LNCaP clone FGC (cell line): ENCODE measurements at regions not wholly inside any gene's neighbourhood (a gene's known extent, or its start where the extent isn't known, plus 50 kb on each side); places are given as distances from the start of the nearest gene placed in this dataset.

Source experiments
- DNase-seq: peaks from one replicate; pipeline ENCODE4 v3.0.0-alpha.2; 2011; ENCODE audit warnings: low read depth
- H3K4me3 ChIP-seq: 2 replicates; pipeline ENCODE4 v1.5.1; 2011; ENCODE audit warnings: mild to moderate bottlenecking, low read depth, low read length, control low read depth
- TF ChIP-seq, protein P1 (sequence below): IDR thresholded peaks from 2 replicates; pipeline ENCODE4 v1.5.1; 2012; ENCODE audit warnings: mild to moderate bottlenecking; ENCODE audit not compliant: control insufficient read depth, insufficient read depth; ENCODE audit errors: extremely low read depth

DNA sequence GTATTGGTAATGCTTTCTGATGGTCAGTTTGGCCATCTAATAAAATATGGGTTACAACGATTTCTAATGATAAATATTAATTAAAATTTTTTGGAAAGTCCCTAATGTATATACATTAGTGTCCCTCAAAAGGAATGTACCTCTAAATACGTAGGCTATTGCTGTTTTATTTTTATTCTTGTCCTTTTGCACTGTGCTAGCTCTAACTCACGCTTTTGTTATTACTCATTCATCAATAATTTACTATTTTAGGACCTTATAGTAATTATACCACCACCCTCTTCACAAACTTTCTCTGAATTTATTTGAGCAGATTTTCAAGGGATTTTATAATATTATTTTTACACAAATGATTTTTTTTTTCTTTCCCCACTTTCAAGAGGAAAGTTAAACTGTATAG is 795.9 kb upstream of the PCDH9 start:
- no peak for DNase-seq
- TF ChIP-seq, protein P1, sequence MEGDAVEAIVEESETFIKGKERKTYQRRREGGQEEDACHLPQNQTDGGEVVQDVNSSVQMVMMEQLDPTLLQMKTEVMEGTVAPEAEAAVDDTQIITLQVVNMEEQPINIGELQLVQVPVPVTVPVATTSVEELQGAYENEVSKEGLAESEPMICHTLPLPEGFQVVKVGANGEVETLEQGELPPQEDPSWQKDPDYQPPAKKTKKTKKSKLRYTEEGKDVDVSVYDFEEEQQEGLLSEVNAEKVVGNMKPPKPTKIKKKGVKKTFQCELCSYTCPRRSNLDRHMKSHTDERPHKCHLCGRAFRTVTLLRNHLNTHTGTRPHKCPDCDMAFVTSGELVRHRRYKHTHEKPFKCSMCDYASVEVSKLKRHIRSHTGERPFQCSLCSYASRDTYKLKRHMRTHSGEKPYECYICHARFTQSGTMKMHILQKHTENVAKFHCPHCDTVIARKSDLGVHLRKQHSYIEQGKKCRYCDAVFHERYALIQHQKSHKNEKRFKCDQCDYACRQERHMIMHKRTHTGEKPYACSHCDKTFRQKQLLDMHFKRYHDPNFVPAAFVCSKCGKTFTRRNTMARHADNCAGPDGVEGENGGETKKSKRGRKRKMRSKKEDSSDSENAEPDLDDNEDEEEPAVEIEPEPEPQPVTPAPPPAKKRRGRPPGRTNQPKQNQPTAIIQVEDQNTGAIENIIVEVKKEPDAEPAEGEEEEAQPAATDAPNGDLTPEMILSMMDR, result no peak
- no peak overlapping the region for H3K4me3 ChIP-seq

GRCh38 chr13:68025604-68026003 is 795.5 kb upstream of the PCDH9 start:
- TF ChIP-seq, protein P1, result no peak
- no peak overlapping the region for H3K4me3 ChIP-seq
- DNase-seq, result no peak

DNA sequence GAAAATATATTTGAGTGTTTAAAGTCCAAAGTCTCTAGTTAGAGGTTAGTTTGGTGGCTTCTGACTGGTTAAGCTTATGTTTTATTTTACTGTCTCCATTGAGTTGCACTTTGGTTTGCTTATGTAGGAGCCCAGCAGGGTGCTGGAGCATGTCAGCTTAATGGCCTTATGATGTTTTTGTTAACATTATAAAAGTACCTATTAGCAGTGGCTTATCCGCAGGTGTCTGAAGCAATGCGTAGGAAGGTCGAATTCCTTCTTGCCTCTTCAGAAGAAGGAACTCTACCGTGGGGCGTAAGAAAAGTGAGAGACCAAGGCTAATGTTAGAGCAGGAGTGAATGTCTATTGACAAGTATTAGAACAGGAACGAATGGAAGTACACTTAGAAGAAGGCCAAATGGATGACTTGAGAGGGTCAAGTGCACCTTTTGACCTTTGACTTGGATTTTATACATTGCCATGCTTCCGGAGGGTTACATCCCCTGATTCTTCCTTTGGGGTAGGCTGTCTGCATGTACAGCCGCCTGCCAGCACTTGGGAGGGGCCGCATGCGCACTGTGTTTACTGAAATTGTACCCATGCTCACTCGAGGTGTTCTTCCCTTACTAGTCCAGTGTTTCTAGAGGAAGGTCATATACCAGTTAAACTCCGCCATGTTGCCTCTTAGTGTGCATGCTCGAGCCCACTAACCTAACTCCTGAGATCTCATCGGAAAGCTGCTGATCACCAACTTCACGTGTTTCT is 793.9 kb upstream of the PCDH9 start:
- H3K4me3 ChIP-seq, result no peak overlapping the region
- DNase-seq, result no peak
- TF ChIP-seq, protein P1, result no peak

DNA sequence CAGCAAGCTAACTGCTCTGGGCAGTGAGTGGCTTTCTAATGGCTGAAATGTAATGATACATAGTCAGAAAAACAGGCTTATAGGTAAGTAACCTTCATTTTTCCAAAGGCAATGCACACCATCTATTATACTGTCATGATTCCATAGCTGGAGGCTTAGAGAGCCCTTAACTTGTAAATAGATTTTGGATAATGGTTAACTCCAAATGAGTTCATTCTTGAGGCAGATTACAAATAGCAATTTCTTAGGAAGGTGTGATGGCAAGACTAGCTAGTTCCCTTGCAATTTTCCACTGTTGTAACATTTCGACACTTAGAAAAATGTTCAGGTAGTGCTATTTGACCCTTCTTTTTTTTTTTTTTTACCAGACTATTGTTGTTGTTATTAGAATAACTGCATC is 789.8 kb upstream of the PCDH9 start:
- DNase-seq, result no peak

GRCh38 chr13:68009546-68009945 is 779.4 kb upstream of the PCDH9 start:
- DNase-seq, result no peak
- H3K4me3 ChIP-seq, result no peak overlapping the region
- TF ChIP-seq, protein P1, result no peak

More for the DNA sequence above, 789.8 kb upstream of the PCDH9 start:
- H3K4me3 ChIP-seq, result no peak overlapping the region
- TF ChIP-seq, protein P1, result no peak

DNA sequence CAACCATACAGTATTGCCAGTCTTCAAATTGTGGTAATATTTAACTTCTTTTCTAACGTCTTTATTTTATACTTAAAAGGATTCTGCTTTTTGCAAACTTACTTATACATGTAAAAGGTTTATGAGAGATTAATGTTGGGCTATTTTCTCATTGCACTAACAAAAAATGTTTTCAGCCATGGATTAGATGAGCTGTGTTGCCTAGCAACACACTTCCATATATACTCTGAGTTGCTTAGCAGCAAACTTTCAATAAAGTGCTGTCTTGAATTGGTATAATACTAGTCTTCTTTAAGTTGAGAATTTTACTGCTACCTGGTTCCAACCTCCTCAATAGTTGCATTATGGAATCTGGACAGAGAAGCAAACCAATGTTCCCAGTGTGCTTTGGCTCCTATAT is 777.4 kb upstream of the PCDH9 start:
- no peak overlapping the region for H3K4me3 ChIP-seq
- TF ChIP-seq, protein P1, result no peak
- DNase-seq, result no peak

DNA sequence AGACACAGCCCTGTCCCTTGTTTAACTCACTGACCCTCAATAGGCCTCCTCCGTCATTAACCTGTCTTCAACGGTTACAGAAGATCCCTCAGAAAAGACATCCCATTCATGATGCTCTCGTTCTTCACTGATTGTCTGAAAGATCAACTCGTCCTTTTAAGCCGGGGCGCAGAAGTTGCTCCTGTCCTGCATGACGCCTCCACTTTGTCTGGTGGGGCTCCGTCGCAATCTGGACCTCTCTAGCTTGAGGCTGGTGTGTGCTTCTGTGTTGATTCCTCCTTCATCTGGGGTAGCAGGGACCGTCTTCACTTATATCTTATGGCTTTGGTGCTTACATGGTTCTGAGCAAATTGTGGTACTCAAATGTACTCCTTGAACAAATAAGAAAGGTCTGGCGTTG is 766.0 kb upstream of the PCDH9 start:
- TF ChIP-seq, protein P1, result no peak
- no peak overlapping the region for H3K4me3 ChIP-seq
- no peak for DNase-seq
